HG03025 (cell line): ENCODE measurements at regions not wholly inside any gene's neighbourhood (a gene's known extent, or its start where the extent isn't known, plus 50 kb on each side); places are given as distances from the start of the nearest gene placed in this dataset.

ENCODE experiments used
- ATAC-seq: cut with Tn5 transposase; IDR thresholded peaks from one replicate; pipeline ENCODE4 v1.9.1; 2021; ENCODE audit warnings: mild to moderate bottlenecking, moderate library complexity; ENCODE audit not compliant: unreplicated experiment, low FRiP score

DNA sequence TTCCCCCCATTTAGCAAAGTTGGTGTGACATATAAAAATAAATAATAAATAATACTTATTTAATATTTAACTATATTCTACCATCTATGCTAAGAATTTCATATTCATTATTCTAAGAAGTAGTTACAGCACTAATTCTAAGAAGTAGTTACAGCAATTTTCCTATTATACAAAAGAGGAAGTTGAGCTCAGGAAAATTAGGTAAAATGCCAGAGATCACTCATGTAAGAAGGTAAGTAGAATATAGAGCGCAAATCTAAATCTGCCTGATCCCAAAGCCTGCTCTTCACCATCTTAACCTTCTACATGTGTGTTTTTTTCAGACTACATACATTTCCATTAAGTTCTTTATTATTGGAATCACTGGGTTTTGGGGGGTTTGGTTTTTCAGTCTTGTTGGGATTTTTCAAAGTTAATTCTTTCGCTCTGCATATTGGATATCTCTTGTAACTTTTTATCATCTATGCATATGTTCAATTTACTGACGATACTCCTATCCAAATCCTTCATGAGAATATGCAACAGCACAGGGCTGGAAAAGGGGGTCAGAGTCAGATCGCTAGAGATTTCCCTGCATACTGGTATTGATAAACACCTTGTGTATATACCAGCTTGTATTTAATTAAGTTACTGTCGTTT, 852.1 kb downstream of the MAT2B start:
- no peak for ATAC-seq

DNA sequence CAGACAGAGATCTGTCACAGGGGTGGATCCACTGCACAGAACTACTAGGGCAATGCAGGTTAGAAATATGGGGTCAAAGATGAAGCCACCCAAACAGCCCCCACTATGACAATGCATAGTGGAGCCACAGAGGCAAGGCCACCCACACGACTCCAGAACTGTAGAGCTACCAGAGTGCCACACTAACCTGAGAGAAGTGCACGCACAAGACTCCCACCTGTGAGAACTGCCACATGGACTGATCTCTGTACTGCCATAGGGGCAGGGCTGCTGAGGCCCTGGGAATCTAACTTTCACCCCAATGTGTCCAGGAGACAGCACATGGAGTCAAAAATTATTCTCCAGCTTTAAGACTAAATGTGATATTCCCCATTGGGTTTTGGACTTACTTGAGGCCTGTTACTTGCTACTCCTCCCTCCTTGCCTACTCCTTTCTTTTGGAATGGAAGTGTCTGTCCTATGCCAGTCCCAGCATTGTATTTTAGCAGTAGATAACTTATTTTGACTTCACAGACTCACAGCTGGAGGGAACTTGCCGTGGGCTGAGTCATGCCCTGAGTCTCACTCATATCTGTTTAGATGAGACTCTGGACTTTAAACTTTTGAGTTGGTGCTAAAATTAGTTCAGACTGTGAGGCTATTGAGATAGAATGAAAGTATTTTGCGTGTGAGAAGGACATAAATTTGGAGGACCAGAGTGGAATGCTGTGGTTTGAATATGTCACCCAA, 853.3 kb downstream of the MAT2B start:
- ATAC-seq = peak; percentile 59

DNA sequence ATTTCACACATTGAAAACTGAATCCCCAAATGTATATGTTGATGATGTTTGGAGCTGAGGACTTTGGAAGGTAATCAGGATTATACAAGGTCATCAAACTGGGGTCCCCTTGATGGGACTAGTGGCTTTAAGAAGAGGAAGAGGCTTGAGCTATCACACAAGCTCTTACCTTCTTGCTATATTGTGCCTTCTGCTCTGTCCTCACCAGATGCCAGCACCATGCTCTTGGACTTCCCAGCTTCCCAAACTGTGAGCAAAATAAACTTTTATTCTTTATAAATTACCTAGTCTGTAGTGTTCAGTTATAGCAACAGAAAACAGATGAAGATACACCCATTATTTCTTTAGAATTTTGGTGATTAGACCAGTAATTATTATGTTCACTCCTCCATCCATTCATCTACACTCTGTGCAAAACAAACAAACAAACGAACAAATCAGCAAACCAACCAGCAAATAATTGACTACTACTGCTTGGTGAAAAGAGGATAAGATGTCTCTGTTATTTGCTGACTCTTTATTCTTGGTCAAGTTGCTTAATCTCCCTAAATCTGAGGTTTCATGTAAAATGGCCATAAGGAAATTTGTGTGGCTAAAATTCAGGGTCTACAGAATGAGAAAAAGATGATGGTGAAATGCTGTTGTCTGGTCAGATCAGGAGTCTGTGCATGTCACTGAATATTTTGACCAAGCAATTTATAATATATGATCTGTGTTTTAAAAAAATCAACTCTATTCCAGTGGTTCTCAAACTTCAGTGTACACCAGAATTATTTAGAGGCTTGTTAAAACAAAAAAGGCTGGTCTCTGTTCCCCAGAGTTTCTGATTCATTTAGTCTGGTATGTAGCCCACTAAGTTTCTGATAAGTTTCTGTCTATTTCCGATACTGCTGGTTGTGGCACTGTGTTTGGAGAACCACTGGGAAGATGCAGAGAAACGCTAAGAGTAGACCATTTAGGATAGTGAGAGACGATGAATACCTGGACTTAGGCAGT, 854.1 kb downstream of the MAT2B start:
- peak; percentile 25 for ATAC-seq

DNA sequence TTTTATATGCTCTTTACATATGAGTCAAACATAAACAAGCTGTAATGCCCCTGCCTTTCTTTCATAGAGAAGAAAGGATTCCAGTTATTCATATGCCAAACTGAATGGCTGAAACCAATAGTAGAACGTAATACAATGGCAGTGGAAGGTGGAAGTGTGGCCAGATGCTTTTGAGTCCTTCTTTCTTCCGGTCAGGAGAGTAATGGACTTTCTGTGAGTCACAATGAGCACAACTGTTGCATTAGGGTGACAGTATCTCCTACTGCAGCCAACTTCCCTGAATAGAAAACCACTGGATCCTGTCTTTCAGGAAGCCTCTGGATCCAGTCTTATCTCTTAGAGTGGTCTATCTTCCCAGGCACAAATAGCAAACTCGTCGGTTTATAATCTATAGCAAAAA, 855.2 kb downstream of the MAT2B start:
- ATAC-seq = no peak

DNA sequence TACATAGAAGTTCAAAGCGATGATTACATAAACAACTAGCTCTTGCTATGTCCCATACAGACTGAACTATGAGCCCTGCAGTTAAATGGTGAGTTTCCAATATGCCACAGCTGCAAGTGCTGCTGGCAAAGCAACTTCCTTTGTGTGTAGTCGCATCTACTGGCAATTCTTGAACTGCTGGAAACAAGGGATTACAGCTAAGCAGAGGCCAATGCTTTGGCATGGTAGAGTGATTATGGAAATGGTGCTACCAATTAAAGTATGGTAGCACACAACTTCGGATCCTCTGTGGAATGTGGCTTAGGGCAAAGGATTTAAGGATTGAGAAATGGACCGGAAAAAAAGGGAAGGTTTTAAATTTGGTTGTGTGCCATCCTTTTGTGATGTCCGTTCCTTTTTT, 856.6 kb downstream of the MAT2B start:
- ATAC-seq = no peak

DNA sequence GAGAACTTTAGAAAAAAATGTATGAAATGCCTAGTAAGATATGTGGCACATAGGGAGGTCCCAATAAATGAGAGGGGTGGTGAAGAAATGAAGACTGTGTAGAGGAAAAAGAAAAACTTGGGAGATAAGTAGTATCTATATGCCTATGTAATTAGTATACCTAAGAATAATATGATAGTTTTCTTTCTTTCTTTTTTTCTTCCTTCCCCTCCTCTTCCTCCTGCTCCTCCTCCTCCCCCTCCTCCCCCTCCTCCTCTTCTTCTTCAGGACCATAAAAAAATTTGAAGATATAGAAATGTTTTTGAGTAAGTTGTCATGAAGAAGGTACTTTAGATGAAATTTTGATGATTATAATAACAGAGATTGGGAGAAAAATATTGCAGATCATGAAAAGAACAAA, 857.4 kb downstream of the MAT2B start:
- ATAC-seq = no peak

DNA sequence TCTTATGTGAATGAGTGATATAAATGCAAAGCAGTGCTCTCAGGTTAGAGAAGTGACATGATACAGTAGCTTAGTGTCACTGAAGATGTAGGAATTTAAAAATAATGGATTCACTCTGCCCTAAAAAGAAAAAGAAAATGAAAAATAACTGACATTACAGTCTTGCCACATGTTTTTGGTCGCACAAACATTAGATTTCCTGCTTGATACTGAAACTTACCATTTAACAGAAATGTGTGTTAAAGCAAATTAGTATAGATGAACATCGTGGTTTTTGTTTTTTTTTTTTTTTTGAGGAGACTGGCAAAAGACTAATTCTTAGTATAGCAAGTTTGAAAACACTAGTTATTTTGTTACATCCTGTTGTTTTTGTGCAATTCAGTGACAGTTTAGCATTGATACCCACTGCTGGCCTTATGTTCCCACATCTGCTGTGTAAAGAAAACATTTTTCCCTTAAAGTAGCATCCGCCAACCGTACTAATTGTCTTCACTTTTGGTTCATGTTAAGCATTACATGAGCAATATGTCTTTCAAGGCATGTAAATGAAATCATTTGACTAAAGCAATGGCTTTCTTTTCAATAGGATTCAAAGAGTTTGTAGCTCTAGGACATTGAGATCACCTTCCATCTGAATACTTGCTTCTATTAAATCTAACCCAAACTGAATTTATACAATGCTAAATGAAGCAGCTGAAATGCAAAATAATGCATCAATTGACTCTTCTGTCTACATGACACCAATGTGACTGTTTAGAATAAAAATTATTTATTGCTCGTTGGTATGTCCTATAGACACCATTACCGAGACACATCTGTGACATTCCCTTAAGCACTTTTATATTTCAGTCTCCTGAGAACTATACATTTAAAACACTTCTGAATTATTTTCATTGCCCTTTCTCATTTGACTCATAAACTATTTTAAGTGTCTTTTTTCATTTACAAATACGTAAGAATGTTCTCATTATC, 859.1 kb downstream of the MAT2B start:
- ATAC-seq = no peak

DNA sequence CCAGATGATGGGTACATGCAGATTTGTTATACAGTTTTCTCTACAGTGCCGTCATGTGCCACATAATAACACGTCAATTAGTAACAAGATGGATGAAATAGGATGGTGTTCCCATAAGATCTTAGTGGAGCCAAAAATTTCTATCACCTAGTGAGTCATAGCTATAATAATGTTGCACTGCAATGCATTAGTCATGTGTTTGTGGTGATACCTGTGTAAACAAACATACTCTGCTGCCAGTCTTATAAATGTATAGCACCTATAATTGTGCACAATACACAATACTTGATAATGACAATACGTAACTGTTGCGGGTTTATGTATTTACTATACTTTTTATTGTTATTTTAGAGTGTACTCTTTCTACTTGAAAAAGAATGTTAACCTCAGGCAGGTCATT, 865.4 kb downstream of the MAT2B start:
- no peak for ATAC-seq

DNA sequence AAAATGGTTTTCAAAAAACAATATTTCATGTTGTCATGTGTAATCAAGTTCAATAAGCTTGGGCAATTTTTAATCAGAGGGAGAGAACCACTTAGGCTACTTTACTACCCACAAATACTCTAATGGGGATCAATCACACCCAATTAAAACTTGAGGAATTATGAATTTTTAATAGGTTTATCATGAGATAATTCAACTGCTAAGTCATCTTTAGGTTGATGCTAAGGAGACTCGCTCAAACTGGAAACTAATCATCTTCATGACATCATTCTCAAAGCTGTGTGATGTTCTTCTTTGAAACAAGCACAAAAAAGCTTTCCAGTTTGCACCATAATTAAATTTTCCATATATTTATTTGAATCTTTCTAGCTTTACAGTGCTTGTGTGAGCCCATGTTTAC, 867.5 kb downstream of the MAT2B start:
- ATAC-seq = no peak

DNA sequence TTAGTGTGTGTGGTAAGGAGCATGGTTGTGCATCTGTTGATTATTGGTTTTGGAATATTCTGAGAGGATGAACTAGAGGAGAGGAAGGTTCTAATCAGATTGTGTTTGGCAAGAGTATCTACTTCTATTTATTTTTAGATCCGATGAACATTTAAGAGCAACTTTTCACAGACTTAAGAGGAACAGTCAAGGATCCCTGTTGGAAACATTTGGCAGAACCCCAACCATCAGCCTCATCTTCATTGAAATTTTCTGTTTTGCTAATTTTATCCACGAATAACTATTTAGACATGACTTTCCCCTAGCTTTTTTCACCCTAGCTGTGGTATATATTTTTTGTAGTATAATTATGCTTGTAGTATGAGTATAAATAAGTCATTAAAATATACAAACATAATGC, 868.5 kb downstream of the MAT2B start:
- ATAC-seq = no peak

DNA sequence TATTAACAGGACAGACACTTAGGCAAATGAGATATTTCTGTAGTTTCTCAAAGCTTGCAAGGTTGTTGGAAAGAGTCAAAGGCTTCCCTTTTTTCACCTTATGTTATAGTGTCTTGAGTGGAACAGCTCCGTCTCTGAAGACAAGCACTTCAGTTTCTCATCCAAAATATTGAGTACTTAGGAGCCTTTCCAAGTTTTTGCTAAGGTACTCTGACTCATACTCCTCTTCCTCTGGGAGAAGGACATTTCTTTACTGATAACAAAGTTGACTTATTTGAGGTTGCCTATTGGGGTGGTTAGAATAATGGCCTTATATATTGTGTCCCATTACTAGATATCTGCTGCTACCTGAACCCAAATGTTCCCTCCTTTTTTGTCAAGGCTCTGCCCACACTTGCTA, 869.6 kb downstream of the MAT2B start:
- no peak for ATAC-seq

DNA sequence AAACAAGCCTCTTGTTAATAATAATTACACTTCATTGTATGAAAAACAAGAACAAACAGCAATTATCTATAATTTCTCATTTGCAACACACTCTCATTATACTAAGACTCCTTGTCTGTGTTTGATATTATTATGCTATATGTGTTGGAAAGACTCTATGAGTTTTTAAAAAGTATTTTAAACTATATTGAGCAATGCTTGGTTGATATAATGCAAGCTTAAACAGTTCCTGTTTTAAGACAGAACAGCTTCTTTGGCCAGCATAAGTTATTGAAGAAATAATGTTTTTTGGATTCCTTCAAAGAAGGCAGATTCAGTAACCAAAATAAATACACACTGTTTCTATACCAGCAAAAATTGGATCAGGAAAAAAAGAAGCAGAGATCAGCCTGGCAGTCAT, 871.4 kb downstream of the MAT2B start:
- ATAC-seq = no peak

DNA sequence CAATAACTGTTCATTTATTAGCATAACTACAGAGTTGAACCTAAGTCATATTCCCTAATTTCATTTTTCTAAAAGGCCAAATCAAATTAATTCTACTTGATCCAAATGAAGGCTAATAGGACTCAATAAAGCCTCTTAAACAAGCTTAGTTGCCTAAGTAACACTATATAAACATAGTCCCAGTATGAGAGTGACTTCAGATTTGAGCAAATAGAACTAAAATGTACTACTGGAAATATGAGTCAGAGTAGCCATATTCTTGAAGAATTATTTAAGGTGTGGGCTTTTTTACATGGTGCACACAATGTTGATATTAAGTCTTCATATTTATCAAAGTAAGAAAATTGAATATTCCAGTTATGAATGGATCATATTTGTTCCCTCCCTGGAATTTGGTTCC, 872.3 kb downstream of the MAT2B start:
- ATAC-seq = no peak

DNA sequence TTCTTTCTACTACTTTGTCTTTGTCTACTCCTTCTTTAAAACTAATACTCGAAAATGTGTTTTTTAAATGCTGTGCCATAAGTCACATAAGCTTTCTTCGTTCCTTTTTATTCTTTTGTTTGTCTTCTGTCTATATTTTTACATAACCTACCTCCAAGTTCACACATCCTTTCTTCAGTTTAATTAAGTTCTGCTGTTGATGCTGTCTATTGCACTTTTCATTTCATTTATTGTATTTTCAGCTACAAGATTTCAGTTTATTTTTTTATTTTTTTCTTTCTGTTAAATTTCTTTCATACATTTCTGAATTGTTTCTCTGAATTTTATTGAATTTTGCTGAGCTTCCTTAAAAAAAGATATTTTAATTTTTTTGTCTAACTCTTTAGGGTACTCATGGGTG, 878.2 kb downstream of the MAT2B start:
- ATAC-seq = no peak

DNA sequence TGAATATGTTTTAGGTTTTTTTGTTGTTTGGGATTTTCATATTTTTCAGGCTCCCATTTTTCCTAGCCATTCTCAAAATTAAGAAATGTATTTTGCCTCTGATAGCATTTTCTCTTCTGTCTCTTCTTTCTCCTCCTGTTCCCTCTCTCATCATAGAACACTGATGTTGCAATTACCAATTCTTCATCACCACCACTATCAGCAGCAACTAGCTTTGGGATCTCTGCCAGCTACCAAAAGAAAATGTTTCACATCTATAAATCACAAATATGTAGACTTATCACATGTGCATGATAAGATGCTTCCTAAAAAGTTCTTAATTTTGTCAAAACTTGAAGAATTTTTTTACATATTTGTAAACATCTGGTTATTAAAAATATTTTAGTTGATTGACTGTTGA, 887.1 kb downstream of the MAT2B start:
- ATAC-seq = no peak

DNA sequence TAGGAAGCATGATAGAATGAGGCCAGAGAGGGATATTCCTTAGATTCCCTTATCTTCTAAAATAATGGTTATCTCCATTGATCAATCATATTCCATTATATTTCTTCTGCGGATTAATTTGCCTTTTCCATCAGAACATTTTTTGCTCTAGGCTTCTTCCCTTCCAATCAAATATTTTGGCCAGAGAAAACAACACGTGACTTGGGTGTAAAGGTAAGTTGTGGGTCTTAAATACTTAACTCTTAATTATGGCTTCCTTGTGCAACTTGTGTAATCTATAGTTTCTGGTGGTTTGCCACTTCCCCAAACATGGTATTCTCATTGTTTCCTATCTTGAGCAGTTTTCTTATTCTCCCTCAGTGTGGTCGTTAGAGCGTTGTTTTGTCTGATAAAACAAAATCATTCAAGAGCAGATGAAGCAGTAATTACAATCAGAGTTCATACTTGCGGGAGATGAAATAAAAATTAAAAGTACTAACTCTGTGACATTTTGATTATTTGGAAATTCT, 889.3 kb downstream of the MAT2B start:
- ATAC-seq = no peak

DNA sequence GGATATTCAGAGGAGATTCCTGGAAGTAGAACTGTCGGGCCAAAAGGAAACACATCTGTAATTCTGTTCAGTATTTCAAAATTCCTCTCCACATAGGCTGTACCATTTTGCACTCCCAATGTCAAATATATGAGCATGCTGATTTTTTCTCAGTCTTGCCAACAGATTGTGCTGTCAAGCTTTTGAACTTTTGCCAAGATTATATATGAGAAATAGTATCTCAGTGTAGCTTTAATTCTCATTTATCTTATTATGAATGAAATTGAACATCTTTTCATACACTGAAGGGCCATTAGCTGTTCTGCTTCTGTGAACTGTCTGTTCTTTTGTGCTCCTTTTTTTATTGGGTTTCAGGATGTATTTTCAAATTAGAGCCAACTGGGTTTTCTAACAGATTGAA, 907.1 kb downstream of the MAT2B start:
- ATAC-seq = no peak

DNA sequence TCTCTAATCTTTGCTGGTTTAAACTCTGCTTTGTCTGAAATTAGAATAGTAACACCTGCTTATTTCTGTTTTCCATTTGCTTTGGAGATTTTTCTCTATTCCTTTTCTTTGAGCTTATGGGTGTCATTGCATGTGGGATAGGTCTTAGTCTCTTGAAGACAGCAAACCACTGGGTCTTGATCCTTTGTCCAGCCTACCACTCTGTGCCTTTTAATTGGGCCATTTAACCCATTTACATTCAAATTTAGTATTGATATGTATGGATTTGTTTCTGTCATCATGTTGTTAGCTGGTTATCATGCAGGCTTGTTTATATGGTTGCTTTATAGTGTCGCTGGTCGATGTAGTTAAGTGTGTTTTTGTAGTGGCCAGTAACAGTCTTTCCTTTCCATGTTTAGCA, 914.7 kb downstream of the MAT2B start:
- ATAC-seq = no peak

DNA sequence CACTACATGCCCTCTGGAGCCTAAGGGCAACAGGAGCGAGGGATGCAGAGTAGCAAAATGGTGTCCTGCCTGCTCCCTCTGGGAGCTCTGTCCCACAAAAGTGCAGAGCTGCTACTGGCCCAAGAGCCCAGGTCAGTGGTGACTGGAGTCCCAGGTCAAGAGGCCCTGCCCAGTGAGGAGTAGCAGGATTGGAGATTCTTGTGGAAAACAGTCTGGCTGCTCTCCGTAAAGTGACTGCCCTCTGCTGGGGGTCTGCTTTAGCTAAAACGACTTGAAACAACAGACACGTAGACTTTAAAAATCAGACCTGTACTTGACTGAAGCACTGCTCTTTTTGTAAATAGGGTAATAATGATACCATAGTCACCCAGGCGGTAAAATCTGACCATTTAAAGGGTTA, 917.0 kb downstream of the MAT2B start:
- no peak for ATAC-seq
